Uterus (tissue), 2 donors: ENCODE measurements at regions not wholly inside any gene's neighbourhood (a gene's known extent, or its start where the extent isn't known, plus 50 kb on each side); places are given as distances from the start of the nearest gene placed in this dataset.

Experiments
- CTCF ChIP-seq, 4 experiments: fragments of 200-600 bp in 2 of 4; fragments of 450-650 bp in 2 of 4; sonication (generic) in 2 of 4; IDR thresholded peaks; one replicate each; pipeline ENCODE4 v1.5.1; 2016 to 2019; ENCODE audit warnings: antibody characterized with exemption in 4 of 4, mild to moderate bottlenecking in 2 of 4, moderate library complexity in 1 of 4
- POLR2A ChIP-seq, 2 donors: fragments of 450-650 bp; IDR thresholded peaks; one replicate each; pipeline ENCODE4 v1.6.1; 2016; ENCODE audit warnings: antibody characterized with exemption in 2 of 2, mild to moderate bottlenecking in 1 of 2, moderate library complexity in 1 of 2

- TF ChIP-seq POLR2A (IDR thresholded peaks at IDR 0.05): no peak
- no peak for TF ChIP-seq CTCF (IDR thresholded peaks at IDR 0.05)
Measured at GRCh38 chr13:33973194-33973593, 155.2 kb downstream of the RFC3 start.
